ENCODE measurements at regions not wholly inside any gene's neighbourhood (a gene's known extent, or its start where the extent isn't known, plus 50 kb on each side); places are given as distances from the start of the nearest gene placed in this dataset.

- no peak overlapping the region for H3K4me3 ChIP-seq
- H3K27me3 ChIP-seq: no peaks in the 10 kb centered on the region
- H3K9me3 ChIP-seq: peaks cover 0 to 10% (median 0%) of the 10 kb centered on the region in 4 donors
- H3K27ac ChIP-seq: no peak overlapping the region
- H3K4me1 ChIP-seq: no peaks in the 10 kb centered on the region
- TF ChIP-seq CTCF (IDR thresholded peaks at IDR 0.05) (no peak), EP300 (IDR thresholded peaks at IDR 0.05) (no peak), POLR2A (IDR thresholded peaks at IDR 0.05) (no peak)
- H3K36me3 ChIP-seq: no peaks in the 10 kb centered on the region
- no peak for DNase-seq (ENCODE audit: low spot score in 2 of 2)
- 85 to 86% methylated on average over 1 of the region's 1 CpG for WGBS, 2 donors
These were observed 452.9 kb downstream of the MATN1 start for GRCh38 chr1:30270461-30270860.

- TF ChIP-seq EP300 (IDR thresholded peaks at IDR 0.05): no peak
- TF ChIP-seq POLR2A (IDR thresholded peaks at IDR 0.05): no peak
- no peak for TF ChIP-seq CTCF (IDR thresholded peaks at IDR 0.05)
- H3K27me3 ChIP-seq: no peaks in the 10 kb centered on the region
- H3K4me3 ChIP-seq: no peak overlapping the region
- no peaks in the 10 kb centered on the region for H3K36me3 ChIP-seq
- H3K9me3 ChIP-seq: peaks cover 0 to 5% (median 0%) of the 10 kb centered on the region in 4 donors
- H3K4me1 ChIP-seq: no peaks in the 10 kb centered on the region
- H3K27ac ChIP-seq: no peak overlapping the region
- DNase-seq (ENCODE audit: low spot score in 2 of 2): no peak
- 70 to 77% methylated on average over 4 of the region's 4 CpGs for WGBS, 2 donors
These were observed 454.3 kb downstream of the MATN1 start for GRCh38 chr1:30268923-30269666.

GRCh38 chr1:30267856-30268255, 455.5 kb downstream of the MATN1 start:
- no peaks in the 10 kb centered on the region for H3K27me3 ChIP-seq

GRCh38 chr1:30267046-30267445, 456.3 kb downstream of the MATN1 start:
- no peak overlapping the region for H3K4me3 ChIP-seq
- H3K9me3 ChIP-seq: no peaks in the 10 kb centered on the region
- DNase-seq (ENCODE audit: low spot score in 2 of 2): no peak
- TF ChIP-seq EP300 (IDR thresholded peaks at IDR 0.05): no peak
- TF ChIP-seq POLR2A (IDR thresholded peaks at IDR 0.05): no peak
- TF ChIP-seq CTCF (IDR thresholded peaks at IDR 0.05): no peak
- 79 to 86% methylated on average over 4 of the region's 4 CpGs for WGBS, 2 donors
- H3K27ac ChIP-seq: no peak overlapping the region
- no peaks in the 10 kb centered on the region for H3K4me1 ChIP-seq
- no peaks in the 10 kb centered on the region for H3K36me3 ChIP-seq
- no peaks in the 10 kb centered on the region for H3K27me3 ChIP-seq

More at GRCh38 chr1:30267856-30268255, 455.5 kb downstream of the MATN1 start:
- TF ChIP-seq EP300 (IDR thresholded peaks at IDR 0.05): no peak
- no peak for TF ChIP-seq CTCF (IDR thresholded peaks at IDR 0.05)
- no peak for TF ChIP-seq POLR2A (IDR thresholded peaks at IDR 0.05)
- 80 to 84% methylated on average over 6 of the region's 6 CpGs for WGBS, 2 donors
- Histone ChIP-seq H3K27ac (no peak overlapping the region), H3K9me3 (no peaks in the 10 kb centered on the region), H3K4me3 (no peak overlapping the region), H3K36me3 (no peaks in the 10 kb centered on the region), H3K4me1 (no peaks in the 10 kb centered on the region)
- no peak for DNase-seq (ENCODE audit: low spot score in 2 of 2)

GRCh38 chr1:30265127-30266070, 458.0 kb downstream of the MATN1 start:
- no peaks in the 10 kb centered on the region for H3K27me3 ChIP-seq
- no peak for DNase-seq (ENCODE audit: low spot score in 2 of 2)
- 74 to 89% methylated on average over 13 to 15 of the region's 15 CpGs for WGBS, 2 donors
- H3K27ac ChIP-seq: no peak overlapping the region
- H3K36me3 ChIP-seq: no peaks in the 10 kb centered on the region
- H3K4me3 ChIP-seq: no peak overlapping the region
- no peaks in the 10 kb centered on the region for H3K9me3 ChIP-seq
- H3K4me1 ChIP-seq: no peaks in the 10 kb centered on the region
- TF ChIP-seq CTCF (IDR thresholded peaks at IDR 0.05) (no peak), EP300 (IDR thresholded peaks at IDR 0.05) (no peak), POLR2A (IDR thresholded peaks at IDR 0.05) (no peak)
